Muscle layer of duodenum (tissue), 2 donors: ENCODE measurements at regions not wholly inside any gene's neighbourhood (a gene's known extent, or its start where the extent isn't known, plus 50 kb on each side); places are given as distances from the start of the nearest gene placed in this dataset.

Experiments used
- H3K27ac ChIP-seq: one replicate; pipeline ENCODE4 v1.7.0; 2013; ENCODE audit warnings: mild to moderate bottlenecking, low read length
- H3K27me3 ChIP-seq: one replicate; pipeline ENCODE4 v1.7.0; 2013; ENCODE audit warnings: low read depth, mild to moderate bottlenecking, control low read depth, low read length
- H3K36me3 ChIP-seq, 2 donors: one replicate each; pipeline ENCODE4 v1.7.0; 2013; ENCODE audit warnings: low read length in 2 of 2, control low read depth in 1 of 2, mild to moderate bottlenecking in 1 of 2; ENCODE audit not compliant: insufficient read depth in 2 of 2, control insufficient read depth in 1 of 2
- H3K4me1 ChIP-seq, 2 donors: one replicate each; pipeline ENCODE4 v1.7.0; 2013; ENCODE audit warnings: low read length in 2 of 2, mild to moderate bottlenecking in 2 of 2, control low read depth in 1 of 2, moderate library complexity in 1 of 2; ENCODE audit not compliant: insufficient read depth in 2 of 2, control insufficient read depth in 1 of 2
- H3K4me3 ChIP-seq, 2 donors: one replicate each; pipeline ENCODE4 v1.7.0; 2013; ENCODE audit warnings: low read length in 2 of 2, low read depth in 1 of 2, mild to moderate bottlenecking in 1 of 2
- H3K9me3 ChIP-seq, 2 donors: one replicate each; pipeline ENCODE4 v1.7.0; 2013; ENCODE audit warnings: low read length in 2 of 2, control low read depth in 1 of 2, mild to moderate bottlenecking in 1 of 2; ENCODE audit not compliant: control insufficient read depth in 1 of 2
- donor health status: healthy.

GRCh38 chr20:39576771-39577170 lies 614.6 kb downstream of the DHX35 start:
- Histone ChIP-seq H3K4me1 (peaks cover 0 to 5% of the 10 kb centered on the region in 2 donors), H3K4me3 (no peak overlapping the region), H3K27me3 (no peaks in the 10 kb centered on the region), H3K36me3 (no peaks in the 10 kb centered on the region), H3K27ac (no peak overlapping the region), H3K9me3 (no peaks in the 10 kb centered on the region)

GRCh38 chr20:39574061-39574460 lies 611.9 kb downstream of the DHX35 start:
- H3K36me3 ChIP-seq = no peaks in the 10 kb centered on the region
- no peaks in the 10 kb centered on the region for H3K9me3 ChIP-seq
- no peak overlapping the region for H3K4me3 ChIP-seq
- H3K4me1 ChIP-seq = no peaks in the 10 kb centered on the region
- H3K27me3 ChIP-seq = no peaks in the 10 kb centered on the region
- H3K27ac ChIP-seq = no peak overlapping the region

- Histone ChIP-seq H3K4me1 (no peaks in the 10 kb centered on the region), H3K27ac (no peak overlapping the region), H3K9me3 (no peaks in the 10 kb centered on the region), H3K4me3 (no peak overlapping the region), H3K36me3 (no peaks in the 10 kb centered on the region), H3K27me3 (no peaks in the 10 kb centered on the region)
Measured at GRCh38 chr20:39571171-39571570, 609.0 kb downstream of the DHX35 start.

GRCh38 chr20:39568109-39568508 lies 606.0 kb downstream of the DHX35 start:
- Histone ChIP-seq H3K9me3 (no peaks in the 10 kb centered on the region), H3K36me3 (no peaks in the 10 kb centered on the region), H3K4me1 (no peaks in the 10 kb centered on the region), H3K27me3 (no peaks in the 10 kb centered on the region), H3K27ac (no peak overlapping the region), H3K4me3 (no peak overlapping the region)

- H3K4me3 ChIP-seq = no peak overlapping the region
- H3K4me1 ChIP-seq = no peaks in the 10 kb centered on the region
- H3K27me3 ChIP-seq = no peaks in the 10 kb centered on the region
- no peaks in the 10 kb centered on the region for H3K9me3 ChIP-seq
- H3K36me3 ChIP-seq = no peaks in the 10 kb centered on the region
- no peak overlapping the region for H3K27ac ChIP-seq
Measured at GRCh38 chr20:39563349-39563748, 601.2 kb downstream of the DHX35 start.

GRCh38 chr20:39554341-39554740 lies 592.2 kb downstream of the DHX35 start:
- H3K27me3 ChIP-seq = no peaks in the 10 kb centered on the region
- no peaks in the 10 kb centered on the region for H3K4me1 ChIP-seq
- H3K27ac ChIP-seq = no peak overlapping the region
- H3K36me3 ChIP-seq = no peaks in the 10 kb centered on the region
- H3K4me3 ChIP-seq = no peak overlapping the region
- no peaks in the 10 kb centered on the region for H3K9me3 ChIP-seq

- no peaks in the 10 kb centered on the region for H3K36me3 ChIP-seq
- H3K27ac ChIP-seq = no peak overlapping the region
- H3K27me3 ChIP-seq = no peaks in the 10 kb centered on the region
- no peak overlapping the region for H3K4me3 ChIP-seq
- no peaks in the 10 kb centered on the region for H3K4me1 ChIP-seq
- H3K9me3 ChIP-seq = no peaks in the 10 kb centered on the region
Measured at GRCh38 chr20:39553120-39553519, 591.0 kb downstream of the DHX35 start.

GRCh38 chr20:39549733-39550132 lies 587.6 kb downstream of the DHX35 start:
- no peaks in the 10 kb centered on the region for H3K4me1 ChIP-seq
- no peaks in the 10 kb centered on the region for H3K9me3 ChIP-seq
- no peaks in the 10 kb centered on the region for H3K27me3 ChIP-seq
- no peak overlapping the region for H3K27ac ChIP-seq
- no peaks in the 10 kb centered on the region for H3K36me3 ChIP-seq
- H3K4me3 ChIP-seq = no peak overlapping the region

GRCh38 chr20:39547546-39548408 lies 585.6 kb downstream of the DHX35 start:
- no peaks in the 10 kb centered on the region for H3K4me1 ChIP-seq
- no peak overlapping the region for H3K27ac ChIP-seq
- no peaks in the 10 kb centered on the region for H3K9me3 ChIP-seq
- H3K36me3 ChIP-seq = no peaks in the 10 kb centered on the region
- H3K4me3 ChIP-seq = no peak overlapping the region
- no peaks in the 10 kb centered on the region for H3K27me3 ChIP-seq

- no peaks in the 10 kb centered on the region for H3K4me1 ChIP-seq
- H3K27me3 ChIP-seq = no peaks in the 10 kb centered on the region
- H3K4me3 ChIP-seq = no peak overlapping the region
- no peak overlapping the region for H3K27ac ChIP-seq
- H3K36me3 ChIP-seq = no peaks in the 10 kb centered on the region
- no peaks in the 10 kb centered on the region for H3K9me3 ChIP-seq
Measured at GRCh38 chr20:39541136-39541803, 579.1 kb downstream of the DHX35 start.

GRCh38 chr20:39538317-39538716 lies 576.2 kb downstream of the DHX35 start:
- H3K27me3 ChIP-seq = no peaks in the 10 kb centered on the region
- no peaks in the 10 kb centered on the region for H3K9me3 ChIP-seq
- H3K36me3 ChIP-seq = no peaks in the 10 kb centered on the region
- H3K4me3 ChIP-seq = no peak overlapping the region
- no peaks in the 10 kb centered on the region for H3K4me1 ChIP-seq
- H3K27ac ChIP-seq = no peak overlapping the region
